Suppressor macrophage treated with lipopolysaccharide for 4 hours (primary cell): ENCODE measurements at regions not wholly inside any gene's neighbourhood (a gene's known extent, or its start where the extent isn't known, plus 50 kb on each side); places are given as distances from the start of the nearest gene placed in this dataset.

Source experiments
- DNase-seq: peaks from one replicate; pipeline ENCODE4 v3.0.0-alpha.2; 2020

GRCh38 chr4:111519683-111520082 lies 625.6 kb upstream of the FAM241A start:
- no peak for DNase-seq

DNA sequence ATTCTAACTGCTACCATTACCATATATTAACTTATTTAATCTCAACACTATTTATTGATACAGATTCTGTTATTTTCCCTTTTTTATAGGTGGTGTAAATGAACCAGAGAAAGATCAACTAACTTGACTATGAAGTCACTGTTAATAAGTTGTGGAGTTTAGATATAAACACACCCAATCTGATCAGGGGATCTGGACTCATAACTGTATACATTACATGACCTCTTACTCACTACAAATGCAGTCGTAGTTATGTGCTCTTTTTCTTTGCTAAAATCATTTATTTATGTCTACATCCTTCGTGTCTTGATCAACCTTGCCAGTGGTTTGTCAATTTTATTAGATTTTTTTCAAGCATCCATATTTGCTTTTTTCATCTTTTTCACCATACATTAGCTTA lies 614.8 kb upstream of the FAM241A start:
- no peak for DNase-seq

DNA sequence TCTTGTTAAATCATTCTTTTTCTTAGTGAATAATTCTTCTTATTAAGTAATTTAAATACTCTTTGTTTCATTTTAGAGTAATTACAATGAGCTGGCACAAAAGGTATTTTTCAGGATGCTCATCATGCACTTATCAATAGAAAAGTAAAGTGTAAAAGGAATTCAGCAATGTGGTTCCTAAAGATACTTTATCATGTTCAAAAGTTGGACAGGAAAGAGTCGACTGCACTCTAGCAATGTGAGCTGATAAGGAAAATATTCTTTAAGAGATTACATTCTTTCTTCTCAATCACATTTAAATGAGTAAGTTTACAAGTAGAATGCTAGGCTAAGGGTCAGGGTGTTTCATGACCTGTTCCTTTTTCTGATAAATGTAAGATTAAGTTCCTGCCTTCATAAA lies 609.5 kb upstream of the FAM241A start:
- DNase-seq: no peak

- no peak for DNase-seq
Observed at GRCh38 chr4:111537165-111537564, 608.1 kb upstream of the FAM241A start.

DNA sequence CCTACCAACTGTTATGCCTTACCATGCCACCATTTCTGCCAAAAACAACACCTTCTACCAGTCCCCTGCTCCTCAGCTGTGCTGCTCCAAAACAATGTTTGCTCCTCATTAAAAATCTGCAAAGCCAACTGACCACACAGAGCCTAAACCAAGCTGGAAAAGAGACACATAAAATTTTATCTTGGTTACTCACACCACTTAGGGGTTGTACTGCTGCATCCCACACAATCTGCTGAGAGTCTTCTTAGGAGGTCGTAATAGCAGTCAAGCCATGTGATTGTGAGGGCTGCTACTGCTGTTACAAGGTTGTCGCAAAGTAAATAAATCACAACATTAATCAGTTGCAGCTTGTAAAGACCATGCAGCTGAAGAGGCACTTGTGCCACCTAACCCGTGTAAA lies 607.4 kb upstream of the FAM241A start:
- no peak for DNase-seq

DNA sequence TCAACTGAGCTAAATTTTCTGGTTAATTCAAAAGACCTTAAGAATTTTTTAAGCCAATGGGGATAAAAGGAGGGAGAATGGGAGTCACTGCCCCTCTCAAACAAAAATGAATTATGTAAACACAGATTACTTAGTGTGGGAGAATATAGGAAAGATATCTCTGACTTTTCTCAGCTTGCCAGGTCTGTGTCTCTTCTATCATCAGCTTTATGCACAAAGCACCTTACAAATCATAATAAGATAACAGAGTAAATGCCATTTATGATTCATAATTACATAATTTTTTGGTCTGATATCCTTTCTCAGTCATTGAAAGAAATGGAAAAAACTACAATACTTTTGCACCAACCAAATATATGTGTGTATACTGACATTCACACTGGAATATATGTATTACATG lies 604.6 kb upstream of the FAM241A start:
- DNase-seq: no peak

GRCh38 chr4:111542056-111542455 lies 603.2 kb upstream of the FAM241A start:
- no peak for DNase-seq

- no peak for DNase-seq
Observed at GRCh38 chr4:111546881-111547280, 598.4 kb upstream of the FAM241A start.

- DNase-seq: no peak
Observed at GRCh38 chr4:111556141-111556781, 589.0 kb upstream of the FAM241A start.

DNA sequence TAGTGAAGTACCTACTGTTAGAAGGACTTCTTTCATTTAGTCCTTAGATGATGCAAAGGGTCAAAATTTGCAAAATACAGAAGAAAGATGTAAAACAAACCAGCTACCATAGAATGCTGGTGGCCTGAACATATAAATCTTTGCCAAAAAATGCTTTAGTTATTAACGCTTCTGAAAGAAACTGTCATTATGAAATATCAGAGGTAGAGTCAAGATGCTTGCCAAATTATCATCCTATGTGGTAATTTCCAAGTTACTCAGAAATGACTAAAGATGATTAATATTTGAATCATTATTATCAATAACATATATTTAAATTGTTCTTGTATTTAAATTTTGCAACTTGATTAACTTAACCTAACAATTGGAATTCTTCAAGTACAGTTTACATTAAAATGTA lies 588.4 kb upstream of the FAM241A start:
- no peak for DNase-seq

DNA sequence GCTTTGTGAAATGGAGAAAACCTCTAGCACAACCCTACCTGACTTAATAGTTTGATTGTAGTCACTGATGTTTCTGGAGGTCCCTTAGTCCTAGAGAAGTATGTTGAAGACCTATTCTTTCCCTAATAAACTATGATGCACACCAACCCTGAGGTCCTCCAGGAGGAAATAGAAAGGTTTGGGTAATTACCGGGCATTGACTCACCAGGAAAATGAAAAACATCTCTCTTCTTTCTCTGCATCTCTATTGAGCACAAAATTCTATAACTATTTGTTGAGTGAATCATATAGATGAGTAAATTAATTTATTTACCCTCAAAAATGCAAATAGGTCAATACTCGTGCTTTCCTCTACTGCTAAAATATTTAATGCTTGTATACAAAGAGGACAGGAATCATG lies 582.4 kb upstream of the FAM241A start:
- DNase-seq: no peak

DNA sequence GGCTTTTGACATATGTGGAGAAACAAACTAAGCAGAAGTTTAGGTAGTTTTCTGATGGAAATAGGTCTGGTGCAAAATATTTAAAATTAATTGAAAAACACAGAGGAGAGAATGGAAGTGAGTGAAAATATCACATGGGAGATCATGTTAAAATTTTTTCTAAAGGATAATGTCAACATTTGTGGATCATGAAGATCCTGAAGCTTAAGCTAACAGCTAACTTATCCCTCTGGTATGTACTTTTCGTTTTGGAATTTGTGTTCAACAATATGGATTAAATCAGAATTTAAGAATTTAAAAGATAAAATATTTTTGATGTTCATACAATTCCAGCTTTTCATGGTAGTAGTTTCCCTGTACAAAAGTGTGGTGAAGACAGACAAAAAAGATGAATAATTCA lies 572.8 kb upstream of the FAM241A start:
- no peak for DNase-seq

DNA sequence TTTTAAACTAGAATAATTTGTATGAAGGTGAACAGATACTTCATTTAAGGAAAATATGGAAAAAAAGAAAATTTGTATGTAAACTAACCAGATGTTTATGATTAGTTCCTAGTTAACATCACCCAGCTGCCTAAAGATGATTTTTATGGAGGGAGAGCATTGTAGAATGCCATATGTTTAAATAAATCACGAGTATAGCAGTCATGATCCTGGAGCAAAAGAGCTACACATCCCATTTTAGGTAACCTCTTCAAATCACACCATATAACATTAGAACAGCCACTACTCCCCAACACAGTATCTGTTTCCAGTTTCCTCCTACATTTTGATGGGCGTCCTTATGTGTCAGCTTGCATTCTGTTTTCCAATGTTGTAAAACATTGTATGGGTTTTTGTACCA lies 571.9 kb upstream of the FAM241A start:
- DNase-seq: no peak

- no peak for DNase-seq
Observed at GRCh38 chr4:111579767-111580166, 565.5 kb upstream of the FAM241A start.

- DNase-seq: no peak
Observed at GRCh38 chr4:111595456-111595855, 549.8 kb upstream of the FAM241A start.

DNA sequence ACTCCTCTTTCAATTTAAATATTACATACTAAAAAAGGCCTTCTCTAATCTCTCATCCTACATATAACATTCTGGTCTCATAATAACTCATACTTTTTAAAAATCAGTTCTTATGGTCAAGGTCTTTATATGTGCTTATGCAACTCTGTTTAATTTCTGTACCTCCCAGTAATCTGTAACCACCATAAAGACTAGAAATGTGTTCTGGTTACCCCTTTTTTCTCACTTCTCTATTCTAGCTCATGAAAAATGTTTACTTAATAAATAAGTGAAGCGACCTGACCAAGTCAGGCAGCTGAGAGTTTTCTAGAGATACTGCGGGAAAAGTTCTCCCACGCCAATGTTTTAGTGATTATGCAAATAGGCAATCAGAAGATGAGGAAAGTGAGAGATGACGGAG lies 548.8 kb upstream of the FAM241A start:
- no peak for DNase-seq

DNA sequence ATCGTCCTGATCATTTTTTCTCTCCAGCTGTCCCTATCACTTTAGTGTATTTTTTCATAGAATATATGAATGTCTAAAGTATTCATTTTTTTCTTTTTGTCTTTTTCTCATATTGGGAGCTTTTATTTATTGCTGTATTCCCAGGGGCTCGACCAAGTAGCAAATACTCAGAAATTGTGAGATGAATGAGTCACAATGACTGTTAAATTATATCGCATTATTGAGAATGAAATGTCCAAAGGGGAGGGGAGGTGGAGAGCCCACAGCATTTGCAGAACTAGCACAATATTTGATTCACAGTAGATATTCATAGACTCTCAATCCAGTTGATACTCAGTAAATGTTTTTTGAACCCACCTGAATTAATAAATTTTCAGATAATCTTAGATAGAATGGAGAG lies 543.6 kb upstream of the FAM241A start:
- DNase-seq: no peak

DNA sequence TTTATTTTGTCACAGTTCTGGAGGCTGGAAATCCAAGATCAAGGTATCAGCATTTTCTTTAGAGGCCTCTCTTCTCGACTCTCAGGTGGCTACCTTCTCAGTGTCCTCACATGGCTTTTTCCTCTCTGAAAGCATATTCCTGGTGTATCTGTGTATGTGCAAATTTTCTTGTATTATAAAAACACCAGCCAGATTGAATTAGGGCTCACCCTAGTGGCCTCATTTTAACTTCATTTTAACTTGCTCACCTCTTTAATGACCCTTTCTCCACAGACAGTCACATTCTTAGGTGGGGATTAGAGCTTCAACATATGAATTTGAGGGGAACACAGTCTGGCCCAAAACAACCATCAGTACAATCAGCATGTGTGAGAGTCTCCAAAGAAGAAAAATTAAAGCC lies 542.4 kb upstream of the FAM241A start:
- DNase-seq: no peak

DNA sequence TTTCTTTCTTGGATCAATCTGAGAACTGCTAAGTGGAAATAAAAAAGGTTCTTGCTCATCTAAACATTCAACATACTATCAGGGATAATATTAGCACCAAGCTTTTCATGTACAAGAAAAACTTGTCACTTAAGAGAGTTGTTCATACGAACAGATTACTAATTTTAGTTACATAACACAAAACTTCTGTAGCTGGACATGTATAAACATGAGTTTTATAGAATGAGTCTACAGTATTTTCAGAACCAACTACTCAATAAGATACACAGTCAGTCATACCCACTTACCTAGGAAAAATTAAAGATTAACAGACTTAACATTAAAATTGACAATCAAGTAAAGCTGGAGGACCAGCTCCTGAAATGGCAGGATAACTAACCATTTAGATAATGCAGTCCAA lies 540.1 kb upstream of the FAM241A start:
- no peak for DNase-seq

GRCh38 chr4:111610681-111611080 lies 534.6 kb upstream of the FAM241A start:
- no peak for DNase-seq

DNA sequence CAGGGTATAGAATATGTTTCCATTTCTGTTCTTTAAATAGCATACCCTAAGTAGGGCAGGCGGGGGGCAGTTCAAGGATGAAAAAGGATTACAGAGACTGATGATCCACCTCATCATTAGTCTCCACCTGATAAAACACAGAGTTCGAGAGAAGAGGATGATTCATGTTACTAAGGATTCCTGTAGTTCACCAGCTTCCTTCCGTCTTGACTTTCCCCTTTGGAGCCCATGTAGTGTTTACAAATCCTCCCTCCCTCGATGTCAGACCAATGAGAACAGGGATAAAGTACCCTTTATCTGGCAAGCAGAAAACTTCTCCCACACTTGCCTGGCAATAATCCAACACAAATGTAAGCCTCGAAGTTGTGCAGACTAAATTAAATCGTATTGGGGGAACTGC lies 526.3 kb upstream of the FAM241A start:
- DNase-seq: no peak

- no peak for DNase-seq
Observed at GRCh38 chr4:111628437-111628836, 516.8 kb upstream of the FAM241A start.

- DNase-seq: no peak
Observed at GRCh38 chr4:111630705-111631104, 514.5 kb upstream of the FAM241A start.

- no peak for DNase-seq
Observed at GRCh38 chr4:111631215-111631999, 513.8 kb upstream of the FAM241A start.

DNA sequence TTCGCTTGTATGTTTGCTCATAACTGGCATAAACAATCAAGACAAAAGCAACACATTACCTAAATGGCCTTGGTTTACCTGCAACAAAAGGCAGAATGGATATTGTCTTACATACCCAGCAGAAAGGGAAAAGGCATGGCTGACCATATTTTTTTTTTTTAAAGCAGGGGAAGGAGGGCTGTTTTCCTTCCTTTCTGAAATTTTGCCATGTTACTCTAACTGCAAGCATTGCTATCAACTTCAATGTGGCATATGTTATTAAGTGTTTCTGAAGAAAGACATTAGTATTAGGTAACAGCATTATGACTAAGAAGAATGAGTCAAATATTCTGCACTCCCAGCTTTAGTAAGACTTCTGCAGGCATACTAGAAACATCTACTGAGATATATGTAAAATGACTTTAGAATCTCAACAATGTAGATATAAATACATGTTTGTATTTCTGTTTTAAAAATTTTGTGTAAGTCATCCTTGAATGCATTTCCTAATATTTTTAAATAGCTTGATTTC lies 512.6 kb upstream of the FAM241A start:
- DNase-seq: peak; percentile 40
